Panc1 (cell line): ENCODE measurements at regions not wholly inside any gene's neighbourhood (a gene's known extent, or its start where the extent isn't known, plus 50 kb on each side); places are given as distances from the start of the nearest gene placed in this dataset.

Experiments used
- ATAC-seq: fragments of 200-7000 bp; cut with Tn5 transposase; 2 replicates; pipeline ENCODE4 v1.9.1; 2020; ENCODE audit warnings: mild to moderate bottlenecking, moderate library complexity
- BruUV-seq: library from RNA; stranded (reverse); fragments of 400-500 nt; replicated peaks from 2 replicates; lab custom pipeline; 2021; lab: Mats Ljungman, UMichigan
- CTCF ChIA-PET: fragments of 300-600 bp; sonication (Branson Sonifier 250); formaldehyde crosslinking; loops from one replicate; lab custom pipeline; 2022; ENCODE audit warnings: antibody characterized with exemption; lab: Charles Lee
- POLR2A ChIA-PET: fragments of 300-600 bp; sonication (Branson Sonifier 250); formaldehyde crosslinking; loops from one replicate; lab custom pipeline; 2022; ENCODE audit warnings: antibody characterized with exemption; lab: Charles Lee
- DNase-seq: peaks from one replicate; pipeline ENCODE4 v3.0.0-alpha.2; 2010; ENCODE audit warnings: low read depth, low spot score
- H3K27ac ChIP-seq: 2 replicates; pipeline ENCODE4 v1.5.1; 2011; ENCODE audit warnings: mild to moderate bottlenecking, low read length, inconsistent platforms
- H3K27me3 ChIP-seq: fragments of 200-500 bp; sonication (Bioruptor generic); 2 replicates; pipeline ENCODE4 v1.6.0; 2014; ENCODE audit warnings: low read length, inconsistent platforms; ENCODE audit not compliant: control insufficient read depth, insufficient read depth
- H3K36me3 ChIP-seq: fragments of 200-500 bp; sonication (Bioruptor generic); 2 replicates; pipeline ENCODE4 v1.5.1; 2014; ENCODE audit warnings: inconsistent platforms, mild to moderate bottlenecking, low read length, moderate library complexity; ENCODE audit not compliant: control insufficient read depth, insufficient read depth
- H3K4me1 ChIP-seq: 2 replicates; pipeline ENCODE4 v1.5.1; 2011; ENCODE audit warnings: inconsistent platforms, mild to moderate bottlenecking, low read length, moderate library complexity; ENCODE audit not compliant: control insufficient read depth, insufficient read depth
- H3K4me3 ChIP-seq, 2 experiments: 2 replicates each; pipeline ENCODE4 v1.5.1; 2011 to 2012; ENCODE audit warnings: low read depth in 2 of 2, low read length in 2 of 2, mild to moderate bottlenecking in 2 of 2, inconsistent platforms in 1 of 2, moderate library complexity in 1 of 2
- H3K9me3 ChIP-seq: fragments of 200-500 bp; sonication (Bioruptor generic); 2 replicates; pipeline ENCODE4 v1.5.1; 2014; ENCODE audit warnings: low read depth, mild to moderate bottlenecking, inconsistent platforms, low read length, moderate library complexity; ENCODE audit not compliant: control insufficient read depth, insufficient read depth
- CTCF ChIP-seq: fragments of 450-650 bp; IDR thresholded peaks from 2 replicates; pipeline ENCODE4 v1.5.1; 2017; ENCODE audit warnings: mild to moderate bottlenecking
- POLR2AphosphoS5 ChIP-seq: IDR thresholded peaks from 2 replicates; pipeline ENCODE4 v1.6.1; 2012; ENCODE audit warnings: mild to moderate bottlenecking, low read depth, low read length, moderate library complexity
- REST ChIP-seq, 2 experiments: IDR thresholded peaks; 2 replicates each; pipeline ENCODE4 v1.6.1; 2011 to 2012; ENCODE audit warnings: low read depth in 2 of 2, control low read depth in 1 of 2, low read length in 1 of 2, mild to moderate bottlenecking in 1 of 2, moderate library complexity in 1 of 2; ENCODE audit not compliant: insufficient read depth in 1 of 2
- SIN3A ChIP-seq: IDR thresholded peaks from 2 replicates; pipeline ENCODE4 v1.6.1; 2012; ENCODE audit warnings: low read depth, mild to moderate bottlenecking, low read length, moderate library complexity, borderline replicate concordance; ENCODE audit not compliant: insufficient read depth
- TCF7L2 ChIP-seq: IDR thresholded peaks from 2 replicates; pipeline ENCODE4 v1.6.1; 2011; ENCODE audit warnings: mild to moderate bottlenecking, low read depth, low read length, inconsistent platforms
- in situ Hi-C: cut with HindIII; loops from 2 replicates; pipeline ENCODE4 v1.10.0; 2016; ENCODE audit warnings: low sequenced_read_pairs, low pct_unique_long_range_greater_than_20kb
- intact Hi-C: fragments of 100-400 bp; cut with micrococcal nuclease; formaldehyde crosslinking; loops from one replicate; pipeline ENCODE4 v1.10.0; 2022; ENCODE audit not compliant: unreplicated experiment

- no peak for ATAC-seq
- intact Hi-C loops: no loop called here
Observed at GRCh38 chr18:64852281-64852680, 703.4 kb upstream of the LINC00305 start.

GRCh38 chr18:64851726-64852125 lies 702.8 kb upstream of the LINC00305 start:
- H3K9me3 ChIP-seq: no peaks in the 10 kb centered on the region
- POLR2A ChIA-PET: no interaction called here
- no peaks in the 10 kb centered on the region for H3K27me3 ChIP-seq
- H3K27ac ChIP-seq: no peak overlapping the region
- TF ChIP-seq SIN3A (no peak), POLR2AphosphoS5 (no peak), REST (IDR thresholded peaks at IDR 0.05; ENCODE audit: insufficient read depth in 1 of 2, low read depth in 2 of 2, low read length in 1 of 2) (no peak), TCF7L2 (no peak), CTCF (no peak)
- no peaks in the 10 kb centered on the region for H3K4me1 ChIP-seq
- no TSS peak for BruUV-seq
- DNase-seq (no peak), ATAC-seq (no peak)
- in situ Hi-C loops (no loop called here), intact Hi-C loops (no loop called here)
- no peak overlapping the region for H3K4me3 ChIP-seq
- CTCF ChIA-PET: no interaction called here
- H3K36me3 ChIP-seq: no peaks in the 10 kb centered on the region

More at GRCh38 chr18:64852281-64852680, 703.4 kb upstream of the LINC00305 start:
- Histone ChIP-seq H3K27ac (no peak overlapping the region), H3K9me3 (no peaks in the 10 kb centered on the region), H3K4me1 (no peaks in the 10 kb centered on the region), H3K4me3 (no peak overlapping the region), H3K36me3 (no peaks in the 10 kb centered on the region), H3K27me3 (no peaks in the 10 kb centered on the region)
- in situ Hi-C loops: no loop called here
- no TSS peak for BruUV-seq
- ChIA-PET CTCF (no interaction called here), POLR2A (no interaction called here)
- TF ChIP-seq SIN3A (no peak), REST (IDR thresholded peaks at IDR 0.05; ENCODE audit: insufficient read depth in 1 of 2, low read depth in 2 of 2, low read length in 1 of 2) (no peak), TCF7L2 (no peak), POLR2AphosphoS5 (no peak), CTCF (no peak)
- no peak for DNase-seq
